ENCODE measurements at regions not wholly inside any gene's neighbourhood (a gene's known extent, or its start where the extent isn't known, plus 50 kb on each side); places are given as distances from the start of the nearest gene placed in this dataset.

DNA sequence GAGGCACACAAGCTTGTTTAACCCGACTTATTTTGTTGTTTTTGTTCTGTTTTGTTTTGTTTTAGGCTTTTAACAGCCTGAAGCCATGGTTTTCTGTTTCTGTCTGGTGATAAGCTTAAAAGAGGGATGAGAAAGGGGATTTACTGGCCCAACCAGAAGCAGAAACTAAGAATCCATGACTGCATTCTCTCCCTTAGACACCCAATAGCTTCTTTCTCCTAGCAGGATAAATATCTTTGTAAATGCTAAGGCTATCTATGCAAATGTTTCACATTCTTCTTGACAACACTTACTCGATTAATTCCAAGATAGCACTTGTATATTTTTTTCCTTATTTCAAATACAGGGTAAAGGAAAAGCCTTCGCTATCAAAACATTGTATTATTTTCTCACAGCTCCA lies 53.7 kb upstream of the SMAD1 start:
- Mint-ChIP-seq H3K36me3 (ENCODE audit: low read depth) (no peaks in the 10 kb centered on the region), H3K4me1 (ENCODE audit: low read depth) (no peaks in the 10 kb centered on the region), H3K9me3 (peaks cover 2% of the 10 kb centered on the region), H3K27me3 (peaks cover 22% of the 10 kb centered on the region), H3K27ac (no peak overlapping the region), H3K4me3 (no peak overlapping the region)
- no peak for DNase-seq

DNA sequence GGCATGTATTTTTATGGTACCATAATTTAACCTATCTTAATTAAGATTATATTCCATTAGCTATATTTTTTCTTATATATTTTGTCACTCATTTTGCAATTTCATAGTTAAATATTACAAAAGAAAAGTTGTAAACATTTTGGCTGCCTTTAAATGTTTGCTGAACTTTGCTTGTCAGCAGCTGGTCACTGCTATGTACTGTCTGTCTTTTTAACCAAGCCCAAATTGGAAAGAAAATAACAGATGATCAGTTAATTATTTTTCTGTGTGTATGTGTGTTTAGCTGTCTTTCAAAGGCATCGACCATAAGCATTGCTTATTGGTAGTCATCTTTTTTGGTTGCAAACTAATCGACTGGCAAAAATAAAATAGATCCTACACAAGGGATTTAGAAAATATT lies 54.4 kb upstream of the SMAD1 start:
- Mint-ChIP-seq H3K27me3 (peaks cover 18% of the 10 kb centered on the region), H3K9me3 (peaks cover 2% of the 10 kb centered on the region), H3K4me3 (no peak overlapping the region), H3K36me3 (ENCODE audit: low read depth) (no peaks in the 10 kb centered on the region), H3K27ac (no peak overlapping the region), H3K4me1 (ENCODE audit: low read depth) (no peaks in the 10 kb centered on the region)
- DNase-seq = no peak

DNA sequence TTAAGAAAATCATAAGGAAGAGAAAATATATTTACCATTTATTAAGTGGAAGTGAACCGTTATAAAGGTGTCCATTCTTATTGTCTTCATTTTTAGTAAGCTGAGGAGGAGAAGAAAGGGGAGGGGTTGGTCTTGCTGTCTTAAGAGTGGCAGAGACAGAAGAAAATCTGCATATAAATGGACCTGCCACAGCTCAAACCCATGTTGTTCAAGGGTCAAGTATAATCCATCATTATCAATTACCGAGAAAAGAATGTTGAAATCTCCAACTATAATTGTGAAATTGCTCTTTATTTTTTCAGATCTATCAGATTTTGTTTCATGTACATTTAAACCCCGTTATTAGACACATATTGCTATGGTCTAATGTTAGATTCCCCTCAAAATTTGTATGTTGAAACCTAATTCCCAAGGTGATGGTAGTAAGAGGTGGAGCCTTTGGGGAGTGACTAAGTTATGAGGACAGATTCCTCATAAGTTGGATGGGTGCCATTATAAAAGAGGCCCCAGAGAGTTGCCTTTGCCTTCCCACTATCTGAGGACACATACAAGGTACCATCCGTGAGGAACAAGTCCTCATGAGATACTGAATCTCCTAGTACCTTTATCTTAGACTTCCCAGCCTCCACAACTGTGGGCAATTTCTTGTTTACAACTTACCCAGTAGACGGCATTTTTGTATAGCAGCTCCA lies 58.5 kb upstream of the SMAD1 start:
- H3K27ac Mint-ChIP-seq = no peak overlapping the region
- no peaks in the 10 kb centered on the region for H3K36me3 Mint-ChIP-seq (ENCODE audit: low read depth)
- no peak for DNase-seq
- no peaks in the 10 kb centered on the region for H3K4me1 Mint-ChIP-seq (ENCODE audit: low read depth)
- no peak overlapping the region for H3K4me3 Mint-ChIP-seq
- peaks cover 4% of the 10 kb centered on the region for H3K27me3 Mint-ChIP-seq
- peaks cover 2% of the 10 kb centered on the region for H3K9me3 Mint-ChIP-seq

DNA sequence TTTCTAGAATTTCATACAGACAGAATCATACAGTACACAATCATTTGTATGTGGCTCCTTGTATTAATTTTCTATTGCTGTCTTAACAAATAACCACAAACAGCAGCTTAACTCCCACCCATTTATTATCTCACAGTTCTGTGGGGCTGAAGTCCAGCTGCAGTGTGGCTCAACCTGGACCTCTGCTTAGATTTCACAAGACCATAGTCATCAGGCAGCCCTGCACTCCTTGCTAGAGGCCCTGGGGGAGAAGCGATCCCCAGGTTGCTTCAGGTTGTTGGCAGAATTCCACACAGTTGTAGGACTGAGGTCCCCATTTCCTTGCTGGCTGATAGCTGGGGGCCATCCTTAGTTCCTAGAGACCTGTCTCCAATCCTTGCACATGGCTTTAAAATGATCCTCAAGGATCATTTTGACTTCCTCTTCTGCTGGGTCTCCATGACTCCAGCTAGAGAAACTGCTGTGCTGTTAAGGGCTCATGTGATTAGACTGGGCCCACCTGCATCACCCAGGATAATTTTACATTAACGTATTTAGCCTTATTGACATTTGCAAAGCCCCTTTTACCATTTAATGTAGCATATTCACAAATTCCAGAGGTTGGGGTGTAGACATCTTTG lies 60.9 kb upstream of the SMAD1 start:
- no peaks in the 10 kb centered on the region for H3K36me3 Mint-ChIP-seq (ENCODE audit: low read depth)
- no peak overlapping the region for H3K27ac Mint-ChIP-seq
- DNase-seq = no peak
- no peaks in the 10 kb centered on the region for H3K4me1 Mint-ChIP-seq (ENCODE audit: low read depth)
- peaks cover 2% of the 10 kb centered on the region for H3K9me3 Mint-ChIP-seq
- no peak overlapping the region for H3K4me3 Mint-ChIP-seq
- H3K27me3 Mint-ChIP-seq = no peaks in the 10 kb centered on the region

DNA sequence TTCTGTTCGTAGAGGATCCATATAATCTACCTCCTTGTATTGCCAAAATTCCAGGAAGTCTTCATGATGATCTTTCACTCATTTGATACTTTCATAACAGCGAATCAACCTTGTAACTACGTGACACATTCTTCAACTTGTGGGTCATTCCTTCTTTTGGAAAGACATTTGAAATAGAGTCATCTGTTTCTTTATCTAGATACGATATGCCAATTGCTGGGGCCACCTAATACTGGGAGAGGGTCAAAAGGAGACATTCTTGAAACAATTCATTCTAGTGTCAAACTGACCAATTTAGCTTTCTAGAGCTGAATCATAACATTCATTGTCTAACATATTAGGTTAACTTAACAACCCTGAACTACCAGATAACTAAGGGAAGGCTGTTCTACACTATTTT lies 62.9 kb upstream of the SMAD1 start:
- Mint-ChIP-seq H3K36me3 (ENCODE audit: low read depth) (no peaks in the 10 kb centered on the region), H3K27me3 (no peaks in the 10 kb centered on the region), H3K4me3 (no peak overlapping the region), H3K27ac (no peak overlapping the region), H3K9me3 (peaks cover 2% of the 10 kb centered on the region), H3K4me1 (ENCODE audit: low read depth) (no peaks in the 10 kb centered on the region)
- DNase-seq = no peak

DNA sequence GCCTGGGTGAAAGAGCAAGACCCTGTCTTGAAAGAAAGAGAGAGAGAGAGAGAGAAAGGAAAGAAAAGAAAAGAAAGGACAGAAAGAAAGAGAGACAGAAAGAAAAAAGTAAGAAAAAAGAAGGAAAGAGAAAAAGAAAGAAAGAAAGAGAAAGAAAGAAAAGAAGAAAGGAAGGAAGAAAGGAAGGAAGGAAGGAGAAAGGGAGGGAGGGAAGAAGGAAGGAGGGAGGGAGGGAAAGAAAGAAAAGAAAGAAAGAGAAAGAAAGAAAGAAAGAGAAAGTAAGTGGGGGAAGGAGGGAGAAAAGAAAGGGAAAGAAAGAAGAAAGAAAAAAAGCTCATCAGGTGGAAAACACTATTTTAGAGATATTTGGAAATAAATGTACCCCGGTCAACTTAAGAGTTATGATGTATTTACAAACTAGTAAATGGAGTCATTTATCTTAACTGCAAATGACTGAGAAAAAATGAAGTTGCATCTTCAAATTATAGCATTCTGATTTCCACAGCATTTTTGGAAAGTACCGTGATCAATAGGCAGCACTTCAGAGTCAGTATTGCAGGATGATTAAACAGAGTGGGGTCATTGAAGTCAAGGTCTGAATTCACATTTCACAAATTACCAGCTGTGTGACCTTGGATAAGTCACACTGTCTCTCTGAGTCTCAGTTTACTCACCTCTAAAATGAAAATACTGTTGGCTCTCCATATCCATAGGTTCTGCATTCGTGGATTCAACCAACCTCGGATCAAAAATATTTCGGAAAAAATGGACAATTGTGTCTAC lies 64.1 kb upstream of the SMAD1 start:
- Mint-ChIP-seq H3K4me1 (ENCODE audit: low read depth) (no peaks in the 10 kb centered on the region), H3K4me3 (no peak overlapping the region), H3K27me3 (no peaks in the 10 kb centered on the region), H3K36me3 (ENCODE audit: low read depth) (no peaks in the 10 kb centered on the region), H3K27ac (no peak overlapping the region), H3K9me3 (no peaks in the 10 kb centered on the region)
- DNase-seq = no peak

DNA sequence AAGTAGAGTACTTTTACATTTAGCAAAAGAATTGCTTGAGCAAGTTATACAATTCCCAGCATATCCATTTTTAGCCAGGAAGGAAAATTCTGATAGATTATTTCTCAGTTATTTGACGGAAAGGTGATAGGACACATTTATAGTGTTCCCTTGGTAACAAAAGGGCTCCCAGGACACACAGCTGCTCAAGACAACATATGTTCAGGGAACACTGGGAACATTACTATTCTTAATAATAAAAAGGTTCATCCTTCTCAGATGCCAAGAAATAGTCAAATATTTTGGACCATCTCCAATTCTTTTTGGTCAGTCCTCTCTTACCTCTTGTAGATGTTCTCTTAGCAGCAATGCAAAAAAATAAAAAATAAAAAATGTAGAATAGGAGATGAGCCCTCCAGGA lies 66.8 kb upstream of the SMAD1 start:
- no peak for DNase-seq
- no peak overlapping the region for H3K27ac Mint-ChIP-seq
- H3K27me3 Mint-ChIP-seq = no peaks in the 10 kb centered on the region
- no peak overlapping the region for H3K4me3 Mint-ChIP-seq
- H3K9me3 Mint-ChIP-seq = no peaks in the 10 kb centered on the region
- no peaks in the 10 kb centered on the region for H3K4me1 Mint-ChIP-seq (ENCODE audit: low read depth)
- H3K36me3 Mint-ChIP-seq (ENCODE audit: low read depth) = no peaks in the 10 kb centered on the region

DNA sequence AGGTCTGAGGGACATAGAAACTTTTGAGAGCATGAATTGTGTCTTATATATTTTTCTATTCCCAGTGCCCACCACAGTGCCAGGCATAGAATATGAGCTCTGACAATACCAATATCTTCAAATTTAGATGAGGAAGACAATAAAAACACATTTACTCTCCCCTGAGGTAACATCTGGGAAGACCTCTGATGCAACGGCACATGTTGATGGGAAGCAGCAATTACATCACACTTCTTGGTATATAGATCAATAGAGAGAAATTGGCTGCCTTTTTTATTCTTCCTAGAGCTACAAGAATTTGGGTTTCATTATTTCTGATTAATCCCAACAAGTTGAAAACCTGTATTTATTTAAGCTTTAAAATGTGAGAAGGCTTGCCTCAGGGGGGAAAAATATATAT lies 67.4 kb upstream of the SMAD1 start:
- no peak overlapping the region for H3K27ac Mint-ChIP-seq
- H3K4me3 Mint-ChIP-seq = no peak overlapping the region
- no peaks in the 10 kb centered on the region for H3K36me3 Mint-ChIP-seq (ENCODE audit: low read depth)
- H3K4me1 Mint-ChIP-seq (ENCODE audit: low read depth) = no peaks in the 10 kb centered on the region
- H3K9me3 Mint-ChIP-seq = no peaks in the 10 kb centered on the region
- H3K27me3 Mint-ChIP-seq = no peaks in the 10 kb centered on the region
- no peak for DNase-seq

DNA sequence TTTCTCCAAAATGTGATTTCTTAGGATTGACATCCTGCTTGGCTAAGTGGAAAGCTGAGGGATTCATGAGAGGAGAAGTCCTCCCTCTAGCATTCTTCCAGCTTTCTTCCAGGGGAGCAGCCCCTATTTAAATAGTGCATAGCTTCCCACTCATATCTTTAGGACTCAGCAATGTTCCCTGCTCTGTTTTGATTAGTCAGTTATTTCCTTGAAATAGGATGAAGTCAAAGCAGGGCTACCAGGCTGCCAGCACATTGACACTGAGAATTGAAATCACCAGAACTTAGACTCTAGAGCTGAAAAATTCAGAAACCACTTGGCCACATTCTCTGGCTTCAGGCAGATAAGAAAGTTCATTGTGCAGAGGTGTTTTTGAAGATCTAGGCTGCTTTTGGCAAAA lies 74.7 kb upstream of the SMAD1 start:
- no peak for DNase-seq
- H3K27ac Mint-ChIP-seq = no peak overlapping the region
- H3K4me1 Mint-ChIP-seq (ENCODE audit: low read depth) = no peaks in the 10 kb centered on the region
- H3K9me3 Mint-ChIP-seq = no peaks in the 10 kb centered on the region
- no peak overlapping the region for H3K4me3 Mint-ChIP-seq
- peaks cover 13% of the 10 kb centered on the region for H3K27me3 Mint-ChIP-seq
- no peaks in the 10 kb centered on the region for H3K36me3 Mint-ChIP-seq (ENCODE audit: low read depth)

DNA sequence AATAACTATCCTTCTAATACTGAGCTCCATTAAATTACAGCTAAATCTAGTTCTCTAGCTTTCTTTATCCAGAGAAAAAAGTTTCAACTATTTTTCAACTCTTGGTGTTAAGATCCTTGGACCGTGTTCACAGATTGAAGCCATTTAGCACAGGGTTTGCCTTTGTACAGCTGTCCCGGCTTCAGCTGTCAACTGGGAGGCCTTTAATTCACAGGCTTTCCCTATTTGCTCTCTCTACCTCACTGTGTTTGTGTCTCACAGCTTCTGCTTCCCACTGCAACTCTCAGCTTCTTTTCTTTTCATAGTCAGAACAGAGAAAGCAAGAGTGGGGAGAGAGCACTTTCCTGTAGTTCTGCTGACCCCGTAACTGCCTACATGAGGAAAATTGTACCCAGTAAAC lies 76.9 kb upstream of the SMAD1 start:
- no peaks in the 10 kb centered on the region for H3K4me1 Mint-ChIP-seq (ENCODE audit: low read depth)
- H3K36me3 Mint-ChIP-seq (ENCODE audit: low read depth) = no peaks in the 10 kb centered on the region
- H3K27ac Mint-ChIP-seq = no peak overlapping the region
- H3K4me3 Mint-ChIP-seq = no peak overlapping the region
- DNase-seq = no peak
- H3K9me3 Mint-ChIP-seq = no peaks in the 10 kb centered on the region
- H3K27me3 Mint-ChIP-seq = peaks cover 25% of the 10 kb centered on the region

DNA sequence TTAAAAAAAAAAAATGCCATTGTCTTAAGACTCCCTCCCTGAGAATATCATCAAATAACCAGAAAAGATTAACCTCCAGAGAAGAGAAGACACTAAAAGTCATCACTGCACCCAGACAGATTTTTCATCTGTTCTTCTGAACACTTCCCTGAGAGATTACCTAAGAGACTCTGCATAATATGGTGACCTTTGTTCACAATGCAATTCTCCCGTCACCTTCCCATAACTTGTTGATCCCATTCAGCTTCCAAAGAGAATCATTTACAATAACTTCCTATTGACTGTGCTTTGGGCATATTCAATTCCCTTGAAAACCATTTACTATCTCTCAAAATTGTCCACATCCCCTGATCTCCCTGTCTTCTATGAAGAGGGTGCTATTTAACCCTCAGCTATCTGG lies 85.1 kb upstream of the SMAD1 start:
- Mint-ChIP-seq H3K4me3 (no peak overlapping the region), H3K27ac (no peak overlapping the region), H3K36me3 (ENCODE audit: low read depth) (no peaks in the 10 kb centered on the region), H3K9me3 (no peaks in the 10 kb centered on the region), H3K4me1 (ENCODE audit: low read depth) (no peaks in the 10 kb centered on the region), H3K27me3 (peaks cover 23% of the 10 kb centered on the region)
- no peak for DNase-seq

DNA sequence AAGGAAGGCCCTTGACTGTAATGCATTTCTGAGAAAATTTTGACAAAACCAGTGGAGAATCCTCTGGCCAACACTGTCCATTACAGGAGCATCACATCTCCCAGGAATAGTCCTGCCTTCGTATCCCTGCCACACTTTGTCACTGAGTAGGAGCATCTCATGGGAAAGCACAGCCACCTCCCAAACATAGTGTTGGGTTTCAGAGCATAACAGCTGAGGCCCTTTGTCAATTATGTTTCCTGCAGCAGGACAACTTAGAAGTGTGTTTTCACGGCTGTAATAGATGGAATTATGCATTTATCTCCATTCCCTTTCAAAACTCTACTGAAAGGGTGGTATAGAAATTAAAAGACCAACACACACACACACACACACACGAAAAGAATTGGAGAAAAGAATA lies 91.1 kb upstream of the SMAD1 start:
- Mint-ChIP-seq H3K27ac (no peak overlapping the region), H3K4me1 (ENCODE audit: low read depth) (peaks cover 2% of the 10 kb centered on the region), H3K36me3 (ENCODE audit: low read depth) (no peaks in the 10 kb centered on the region), H3K27me3 (peaks cover 45% of the 10 kb centered on the region), H3K4me3 (no peak overlapping the region), H3K9me3 (no peaks in the 10 kb centered on the region)
- DNase-seq = no peak

DNA sequence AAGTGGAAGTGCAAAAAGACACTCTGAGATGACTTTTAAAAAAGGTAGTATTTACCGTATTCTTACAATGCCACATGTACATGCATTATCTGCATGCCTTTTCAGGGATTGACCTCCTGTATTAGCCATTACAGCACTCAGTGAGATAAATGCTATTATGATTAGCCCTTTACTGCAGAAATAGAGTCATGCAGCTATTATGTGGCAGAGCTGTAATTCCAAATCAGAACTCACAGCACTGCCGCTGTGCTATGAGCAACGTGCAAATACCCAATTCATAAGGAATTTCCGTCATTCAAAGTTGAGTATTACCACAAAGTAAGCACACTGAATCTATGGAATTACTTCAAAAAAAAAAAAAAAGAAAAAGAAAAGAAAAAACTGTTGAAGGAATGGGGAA lies 92.1 kb upstream of the SMAD1 start:
- no peaks in the 10 kb centered on the region for H3K36me3 Mint-ChIP-seq (ENCODE audit: low read depth)
- H3K27me3 Mint-ChIP-seq = peaks cover 49% of the 10 kb centered on the region
- peaks cover 2% of the 10 kb centered on the region for H3K4me1 Mint-ChIP-seq (ENCODE audit: low read depth)
- H3K27ac Mint-ChIP-seq = no peak overlapping the region
- no peak for DNase-seq
- H3K4me3 Mint-ChIP-seq = no peak overlapping the region
- no peaks in the 10 kb centered on the region for H3K9me3 Mint-ChIP-seq

DNA sequence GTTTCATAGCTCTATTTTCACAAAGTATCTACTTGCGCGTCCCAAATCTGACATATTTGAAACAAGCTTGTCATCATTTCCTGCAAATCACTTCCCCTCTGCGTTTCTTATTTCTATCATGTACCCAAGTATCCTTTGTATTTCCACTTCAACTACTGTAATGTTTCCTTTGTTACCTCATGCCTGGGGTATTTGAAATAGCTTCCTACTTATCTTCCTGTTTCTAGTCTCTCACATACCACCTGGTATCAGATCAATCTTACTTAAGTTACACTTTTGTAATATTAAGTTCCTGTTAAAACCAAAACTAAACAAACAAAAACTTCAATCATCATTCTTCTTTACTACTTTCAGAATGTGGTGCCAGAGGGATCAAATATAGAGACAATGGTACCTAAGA lies 93.6 kb upstream of the SMAD1 start:
- no peak for DNase-seq
- Mint-ChIP-seq H3K27ac (no peak overlapping the region), H3K4me1 (ENCODE audit: low read depth) (peaks cover 2% of the 10 kb centered on the region), H3K9me3 (peaks cover 4% of the 10 kb centered on the region), H3K4me3 (no peak overlapping the region), H3K36me3 (ENCODE audit: low read depth) (no peaks in the 10 kb centered on the region), H3K27me3 (peaks cover 47% of the 10 kb centered on the region)

DNA sequence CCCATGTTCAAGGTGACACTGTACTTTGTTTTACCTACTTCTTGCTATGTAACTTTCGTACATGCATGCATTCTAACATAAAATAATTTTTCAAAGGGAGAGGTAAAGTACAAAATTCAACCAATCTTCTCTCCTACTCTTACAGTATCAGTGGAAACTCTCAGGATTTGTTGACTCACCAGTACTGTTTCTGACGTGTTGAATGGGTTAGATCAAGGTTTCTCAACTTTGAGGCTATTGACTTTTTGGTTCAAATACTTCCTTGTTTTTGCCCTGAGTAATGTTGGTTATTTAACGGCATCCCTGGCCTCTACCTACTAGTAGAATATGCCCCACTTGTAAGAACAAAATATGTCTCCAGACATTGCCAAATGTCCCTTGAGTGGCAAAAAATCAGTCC lies 94.6 kb upstream of the SMAD1 start:
- no peak for DNase-seq
- Mint-ChIP-seq H3K36me3 (ENCODE audit: low read depth) (no peaks in the 10 kb centered on the region), H3K27ac (no peak overlapping the region), H3K4me1 (ENCODE audit: low read depth) (peaks cover 2% of the 10 kb centered on the region), H3K9me3 (peaks cover 4% of the 10 kb centered on the region), H3K4me3 (no peak overlapping the region), H3K27me3 (peaks cover 42% of the 10 kb centered on the region)

Data from activated T-cell treated with anti-CD3 and anti-CD28 coated beads, Interleukin-2, amount 50 U/mL, for 24 hours (primary cell).